ENCODE measurements at regions not wholly inside any gene's neighbourhood (a gene's known extent, or its start where the extent isn't known, plus 50 kb on each side); places are given as distances from the start of the nearest gene placed in this dataset.

DNA sequence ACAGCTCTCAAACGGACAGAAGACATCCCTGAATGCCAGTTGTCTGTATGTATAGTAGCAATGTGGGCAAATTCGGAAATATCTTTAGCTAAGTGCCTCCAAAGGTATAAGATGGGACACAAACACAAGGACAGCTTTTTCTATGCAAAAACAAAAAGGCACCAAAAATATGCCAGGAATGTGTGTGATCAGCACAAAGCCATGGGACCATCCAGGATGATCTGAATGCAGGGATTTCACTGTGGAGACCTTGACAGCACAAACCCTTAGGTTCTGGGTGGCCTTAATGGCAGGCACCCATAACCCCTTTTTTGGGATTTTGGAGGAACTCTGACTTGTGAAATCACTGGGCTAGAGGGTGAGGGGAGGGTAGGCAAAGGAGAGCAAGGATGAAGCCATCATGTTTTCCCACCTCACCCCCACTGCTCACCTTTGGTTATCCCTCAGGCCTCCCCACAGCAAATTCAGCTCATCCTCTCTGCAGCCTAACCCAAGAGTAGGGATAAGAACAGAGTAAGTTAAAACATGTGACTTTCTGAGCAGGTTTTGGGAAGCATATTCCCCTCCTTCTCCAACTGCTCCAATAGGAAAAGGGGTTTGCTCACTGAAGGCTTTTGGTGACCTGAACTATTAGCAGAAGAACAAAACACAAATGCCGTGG lies 154.6 kb downstream of the SNX19 start:
- no peak overlapping the region for H3K27ac Mint-ChIP-seq
- H3K9me3 Mint-ChIP-seq (ENCODE audit: insufficient read depth), result no peaks in the 10 kb centered on the region
- no peak overlapping the region for H3K27ac ChIP-seq (ENCODE audit: low read length in 2 of 2)
- H2AFZ ChIP-seq (ENCODE audit: insufficient read depth, low read depth, low read length, poor library complexity, severe bottlenecking), result no peak overlapping the region
- ATAC-seq (ENCODE audit: low read depth), result no peak
- no peaks in the 10 kb centered on the region for H3K27me3 ChIP-seq (replicated peaks in 1 of 4; ENCODE audit: control extremely low read depth in 1 of 4, control insufficient read depth in 3 of 4, insufficient read depth in 4 of 4, low read length in 3 of 4)
- no peak overlapping the region for H3K4me3 Mint-ChIP-seq
- no peaks in the 10 kb centered on the region for H4K20me1 ChIP-seq (ENCODE audit: control insufficient read depth, insufficient read depth, low read length, poor library complexity, severe bottlenecking)
- no peaks in the 10 kb centered on the region for H3K79me2 ChIP-seq (ENCODE audit: control insufficient read depth, insufficient read depth, low read length)
- intact Hi-C loops (cut with micrococcal nuclease), result no loop called here
- TF ChIP-seq, protein P1, sequence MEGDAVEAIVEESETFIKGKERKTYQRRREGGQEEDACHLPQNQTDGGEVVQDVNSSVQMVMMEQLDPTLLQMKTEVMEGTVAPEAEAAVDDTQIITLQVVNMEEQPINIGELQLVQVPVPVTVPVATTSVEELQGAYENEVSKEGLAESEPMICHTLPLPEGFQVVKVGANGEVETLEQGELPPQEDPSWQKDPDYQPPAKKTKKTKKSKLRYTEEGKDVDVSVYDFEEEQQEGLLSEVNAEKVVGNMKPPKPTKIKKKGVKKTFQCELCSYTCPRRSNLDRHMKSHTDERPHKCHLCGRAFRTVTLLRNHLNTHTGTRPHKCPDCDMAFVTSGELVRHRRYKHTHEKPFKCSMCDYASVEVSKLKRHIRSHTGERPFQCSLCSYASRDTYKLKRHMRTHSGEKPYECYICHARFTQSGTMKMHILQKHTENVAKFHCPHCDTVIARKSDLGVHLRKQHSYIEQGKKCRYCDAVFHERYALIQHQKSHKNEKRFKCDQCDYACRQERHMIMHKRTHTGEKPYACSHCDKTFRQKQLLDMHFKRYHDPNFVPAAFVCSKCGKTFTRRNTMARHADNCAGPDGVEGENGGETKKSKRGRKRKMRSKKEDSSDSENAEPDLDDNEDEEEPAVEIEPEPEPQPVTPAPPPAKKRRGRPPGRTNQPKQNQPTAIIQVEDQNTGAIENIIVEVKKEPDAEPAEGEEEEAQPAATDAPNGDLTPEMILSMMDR (IDR thresholded peaks at IDR 0.05), result no peak
- TF ChIP-seq EZH2 (IDR thresholded peaks at IDR 0.05; ENCODE audit: borderline replicate concordance, insufficient read depth, low read depth, low read length, poor library complexity, severe bottlenecking), result no peak
- no peak overlapping the region for H3K9ac ChIP-seq (ENCODE audit: low read length)
- H3K9me3 ChIP-seq (ENCODE audit: control extremely low read depth in 1 of 3, control insufficient read depth in 2 of 3, insufficient read depth in 1 of 3, low read length in 2 of 3), result no peaks in the 10 kb centered on the region
- ChIA-PET CTCF (no interaction called here), POLR2A (no interaction called here)
- no CpG with 5 or more reads among the region's 3 CpGs for WGBS (ENCODE audit: insufficient coverage)
- DNase-seq, result no peak
- no peak overlapping the region for H3K4me3 ChIP-seq (ENCODE audit: control extremely low read depth in 1 of 5, extremely low read depth in 1 of 5, insufficient read depth in 1 of 5, low read depth in 2 of 5, low read length in 4 of 5)
- peaks cover 4% of the 10 kb centered on the region for H3K27me3 Mint-ChIP-seq
- no peaks in the 10 kb centered on the region for H3K36me3 ChIP-seq (replicated peaks in 1 of 2; ENCODE audit: control extremely low read depth in 1 of 2, control insufficient read depth in 1 of 2, extremely low read depth in 1 of 2, insufficient read depth in 2 of 2, low read length in 1 of 2)
- H3K4me2 ChIP-seq (replicated peaks; ENCODE audit: low read depth, low read length, poor library complexity, severe bottlenecking), result no peak overlapping the region
- no peaks in the 10 kb centered on the region for H3K4me1 Mint-ChIP-seq
- H3K4me1 ChIP-seq (ENCODE audit: control insufficient read depth in 2 of 2, insufficient read depth in 2 of 2, low read length in 2 of 2), result no peaks in the 10 kb centered on the region

- DNase-seq (no peak), ATAC-seq (ENCODE audit: low read depth) (no peak)
- peaks cover 4% of the 10 kb centered on the region for H3K27me3 Mint-ChIP-seq
- intact Hi-C loops (cut with micrococcal nuclease), result no loop called here
- no peaks in the 10 kb centered on the region for H3K4me1 Mint-ChIP-seq
- ChIA-PET POLR2A (no interaction called here), CTCF (no interaction called here)
- Histone ChIP-seq H3K4me2 (replicated peaks; ENCODE audit: low read depth, low read length, poor library complexity, severe bottlenecking) (no peak overlapping the region), H4K20me1 (ENCODE audit: control insufficient read depth, insufficient read depth, low read length, poor library complexity, severe bottlenecking) (no peaks in the 10 kb centered on the region), H3K9ac (ENCODE audit: low read length) (no peak overlapping the region), H3K4me1 (ENCODE audit: control insufficient read depth in 2 of 2, insufficient read depth in 2 of 2, low read length in 2 of 2) (no peaks in the 10 kb centered on the region), H3K36me3 (replicated peaks in 1 of 2; ENCODE audit: control extremely low read depth in 1 of 2, control insufficient read depth in 1 of 2, extremely low read depth in 1 of 2, insufficient read depth in 2 of 2, low read length in 1 of 2) (no peaks in the 10 kb centered on the region), H2AFZ (ENCODE audit: insufficient read depth, low read depth, low read length, poor library complexity, severe bottlenecking) (no peak overlapping the region), H3K27ac (ENCODE audit: low read length in 2 of 2) (no peak overlapping the region), H3K79me2 (ENCODE audit: control insufficient read depth, insufficient read depth, low read length) (no peaks in the 10 kb centered on the region), H3K9me3 (ENCODE audit: control extremely low read depth in 1 of 3, control insufficient read depth in 2 of 3, insufficient read depth in 1 of 3, low read length in 2 of 3) (no peaks in the 10 kb centered on the region), H3K27me3 (replicated peaks in 1 of 4; ENCODE audit: control extremely low read depth in 1 of 4, control insufficient read depth in 3 of 4, insufficient read depth in 4 of 4, low read length in 3 of 4) (no peaks in the 10 kb centered on the region), H3K4me3 (ENCODE audit: control extremely low read depth in 1 of 5, extremely low read depth in 1 of 5, insufficient read depth in 1 of 5, low read depth in 2 of 5, low read length in 4 of 5) (no peak overlapping the region)
- TF ChIP-seq EZH2 (IDR thresholded peaks at IDR 0.05; ENCODE audit: borderline replicate concordance, insufficient read depth, low read depth, low read length, poor library complexity, severe bottlenecking), result no peak
- TF ChIP-seq, protein P1 (IDR thresholded peaks at IDR 0.05), result no peak
- H3K9me3 Mint-ChIP-seq (ENCODE audit: insufficient read depth), result no peaks in the 10 kb centered on the region
- no peak overlapping the region for H3K27ac Mint-ChIP-seq
- H3K4me3 Mint-ChIP-seq, result no peak overlapping the region
- WGBS (ENCODE audit: insufficient coverage), result 88% methylated on average over 5 of the region's 7 CpGs
These were observed 153.6 kb downstream of the SNX19 start for GRCh38 chr11:130762638-130763037.

Data from B cell (primary cell).